GM12872 (cell line): ENCODE measurements at regions not wholly inside any gene's neighbourhood (a gene's known extent, or its start where the extent isn't known, plus 50 kb on each side); places are given as distances from the start of the nearest gene placed in this dataset.

Source experiments
- CTCF ChIP-seq: IDR thresholded peaks from 3 replicates; pipeline ENCODE4 v1.5.1; 2011; ENCODE audit warnings: low read depth, mild to moderate bottlenecking, low read length, moderate library complexity; ENCODE audit not compliant: insufficient read depth

GRCh38 chr6:169890049-169890448 lies 138.6 kb downstream of the ERMARD start:
- TF ChIP-seq CTCF, result no peak

GRCh38 chr6:169887529-169888140 lies 136.2 kb downstream of the ERMARD start:
- no peak for TF ChIP-seq CTCF

GRCh38 chr6:169886631-169887227 lies 135.3 kb downstream of the ERMARD start:
- TF ChIP-seq CTCF, result no peak

- TF ChIP-seq CTCF, result no peak
Observed at GRCh38 chr6:169885831-169886230, 134.4 kb downstream of the ERMARD start.

GRCh38 chr6:169885131-169885530 lies 133.7 kb downstream of the ERMARD start:
- no peak for TF ChIP-seq CTCF

GRCh38 chr6:169884158-169884557 lies 132.7 kb downstream of the ERMARD start:
- TF ChIP-seq CTCF, result no peak

- TF ChIP-seq CTCF, result no peak
Observed at GRCh38 chr6:169883316-169883715, 131.9 kb downstream of the ERMARD start.
